ENCODE measurements at regions not wholly inside any gene's neighbourhood (a gene's known extent, or its start where the extent isn't known, plus 50 kb on each side); places are given as distances from the start of the nearest gene placed in this dataset.
"Not testable (repeated sequence)": the region's sequence is repeated elsewhere in the genome, so short reads cannot be mapped to it uniquely, and the experiment has no call there.

GRCh38 chr2:115999039-115999438, 1556.6 kb downstream of the DPP10 start:
- DNase-seq (ENCODE audit: low read depth, low spot score) (no peak), FAIRE-seq (no peak)
- Histone ChIP-seq H2AFZ (ENCODE audit: control insufficient read depth, low read length) (no peak overlapping the region), H3K9me1 (ENCODE audit: control insufficient read depth, extremely low read depth, insufficient read depth, low read length) (no peaks in the 10 kb centered on the region), H3K27me3 (ENCODE audit: control insufficient read depth, extremely low read depth, insufficient read depth, low read length) (no peaks in the 10 kb centered on the region), H3K9me3 (ENCODE audit: control insufficient read depth, low read depth, low read length) (no peaks in the 10 kb centered on the region), H3K9ac (ENCODE audit: control insufficient read depth, extremely low read depth, insufficient read depth, low read length) (no peak overlapping the region), H3K4me2 (ENCODE audit: control insufficient read depth, extremely low read depth, insufficient read depth, low read depth, low read length) (no peak overlapping the region), H3K4me1 (ENCODE audit: control insufficient read depth, extremely low read depth, insufficient read depth, low read length) (no peaks in the 10 kb centered on the region), H3K4me3 (ENCODE audit: control insufficient read depth in 2 of 3, extremely low read depth in 1 of 3, insufficient read depth in 2 of 3, low read depth in 1 of 3, low read length in 3 of 3) (no peak overlapping the region), H3K36me3 (ENCODE audit: control insufficient read depth in 2 of 2, extremely low read depth in 1 of 2, insufficient read depth in 2 of 2, low read length in 2 of 2) (no peaks in the 10 kb centered on the region), H4K20me1 (ENCODE audit: control insufficient read depth, extremely low read depth, insufficient read depth, low read length) (no peaks in the 10 kb centered on the region), H3K79me2 (ENCODE audit: control insufficient read depth, insufficient read depth, low read length) (no peaks in the 10 kb centered on the region), H3K27ac (ENCODE audit: control insufficient read depth, insufficient read depth, low read length) (no peak overlapping the region)
- dilution Hi-C loops (cut with MboI; ENCODE audit: extremely low pct_ligation_motif_present, low sequenced_read_pairs), result no loop called here
- TF ChIP-seq EZH2 (IDR thresholded peaks at IDR 0.05; ENCODE audit: low read length) (no peak), CTCF (optimal IDR thresholded peaks at IDR 0.05 in 1 of 3, IDR thresholded peaks at IDR 0.05 in 1 of 3, conservative IDR thresholded peaks at IDR 0.05 in 1 of 3; ENCODE audit: extremely low read depth in 1 of 3, insufficient read depth in 2 of 3, low read length in 3 of 3) (no peak)

GRCh38 chr2:116023026-116023425, 1580.6 kb downstream of the DPP10 start:
- Histone ChIP-seq H3K4me1 (ENCODE audit: control insufficient read depth, extremely low read depth, insufficient read depth, low read length) (no peaks in the 10 kb centered on the region), H3K79me2 (ENCODE audit: control insufficient read depth, insufficient read depth, low read length) (no peaks in the 10 kb centered on the region), H3K27me3 (ENCODE audit: control insufficient read depth, extremely low read depth, insufficient read depth, low read length) (no peaks in the 10 kb centered on the region), H3K9me3 (ENCODE audit: control insufficient read depth, low read depth, low read length) (no peaks in the 10 kb centered on the region), H3K9ac (ENCODE audit: control insufficient read depth, extremely low read depth, insufficient read depth, low read length) (no peak overlapping the region), H3K27ac (ENCODE audit: control insufficient read depth, insufficient read depth, low read length) (no peak overlapping the region), H3K4me2 (ENCODE audit: control insufficient read depth, extremely low read depth, insufficient read depth, low read depth, low read length) (no peak overlapping the region), H4K20me1 (ENCODE audit: control insufficient read depth, extremely low read depth, insufficient read depth, low read length) (no peaks in the 10 kb centered on the region), H3K36me3 (ENCODE audit: control insufficient read depth in 2 of 2, extremely low read depth in 1 of 2, insufficient read depth in 2 of 2, low read length in 2 of 2) (no peaks in the 10 kb centered on the region), H3K4me3 (ENCODE audit: control insufficient read depth in 2 of 3, extremely low read depth in 1 of 3, insufficient read depth in 2 of 3, low read depth in 1 of 3, low read length in 3 of 3) (no peak overlapping the region), H2AFZ (ENCODE audit: control insufficient read depth, low read length) (no peak overlapping the region), H3K9me1 (ENCODE audit: control insufficient read depth, extremely low read depth, insufficient read depth, low read length) (no peaks in the 10 kb centered on the region)
- dilution Hi-C loops (cut with MboI; ENCODE audit: extremely low pct_ligation_motif_present, low sequenced_read_pairs), result no loop called here
- FAIRE-seq, result no peak
- DNase-seq (ENCODE audit: low read depth, low spot score), result no peak
- TF ChIP-seq CTCF (optimal IDR thresholded peaks at IDR 0.05 in 1 of 3, IDR thresholded peaks at IDR 0.05 in 1 of 3, conservative IDR thresholded peaks at IDR 0.05 in 1 of 3; ENCODE audit: extremely low read depth in 1 of 3, insufficient read depth in 2 of 3, low read length in 3 of 3) (no peak), EZH2 (IDR thresholded peaks at IDR 0.05; ENCODE audit: low read length) (no peak)

DNA sequence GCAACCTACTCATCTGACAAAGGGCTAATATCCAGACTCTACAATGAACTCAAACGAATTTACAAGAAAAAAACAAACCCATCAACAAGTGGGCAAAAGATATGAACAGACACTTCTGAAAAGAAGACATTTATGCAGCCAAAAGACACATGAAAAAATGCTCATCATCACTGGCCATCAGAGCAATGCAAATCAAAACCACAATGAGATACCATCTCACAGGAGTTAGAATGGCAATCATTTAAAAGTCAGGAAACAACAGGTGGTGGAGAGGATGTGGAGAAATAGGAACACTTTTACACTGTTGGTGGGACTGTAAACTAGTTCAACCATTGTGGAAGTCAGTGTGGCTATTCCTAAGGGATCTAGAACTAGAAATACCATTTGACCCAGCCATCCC, 1596.3 kb downstream of the DPP10 start:
- FAIRE-seq; H4K20me1 ChIP-seq (ENCODE audit: control insufficient read depth, extremely low read depth, insufficient read depth, low read length); H3K9ac ChIP-seq (ENCODE audit: control insufficient read depth, extremely low read depth, insufficient read depth, low read length); H3K36me3 ChIP-seq (ENCODE audit: control insufficient read depth in 2 of 2, extremely low read depth in 1 of 2, insufficient read depth in 2 of 2, low read length in 2 of 2); DNase-seq (ENCODE audit: low read depth, low spot score); dilution Hi-C loops (cut with MboI; ENCODE audit: extremely low pct_ligation_motif_present, low sequenced_read_pairs); H3K4me3 ChIP-seq (ENCODE audit: control insufficient read depth in 2 of 3, extremely low read depth in 1 of 3, insufficient read depth in 2 of 3, low read depth in 1 of 3, low read length in 3 of 3); H3K79me2 ChIP-seq (ENCODE audit: control insufficient read depth, insufficient read depth, low read length); H3K27ac ChIP-seq (ENCODE audit: control insufficient read depth, insufficient read depth, low read length); H3K4me1 ChIP-seq (ENCODE audit: control insufficient read depth, extremely low read depth, insufficient read depth, low read length); H3K9me1 ChIP-seq (ENCODE audit: control insufficient read depth, extremely low read depth, insufficient read depth, low read length); H3K4me2 ChIP-seq (ENCODE audit: control insufficient read depth, extremely low read depth, insufficient read depth, low read depth, low read length); H3K9me3 ChIP-seq (ENCODE audit: control insufficient read depth, low read depth, low read length); H3K27me3 ChIP-seq (ENCODE audit: control insufficient read depth, extremely low read depth, insufficient read depth, low read length); H2AFZ ChIP-seq (ENCODE audit: control insufficient read depth, low read length): not testable (repeated sequence)
